ENCODE measurements at regions not wholly inside any gene's neighbourhood (a gene's known extent, or its start where the extent isn't known, plus 50 kb on each side); places are given as distances from the start of the nearest gene placed in this dataset.

GRCh38 chr7:84704380-84704779, 482.5 kb downstream of the SEMA3D start:
- no peak overlapping the region; the same call in 1 of the 2 replicates for H3K27ac Mint-ChIP-seq
- peaks cover 37% of the 10 kb centered on the region for H3K4me1 Mint-ChIP-seq (ENCODE audit: low read depth)
- H3K27me3 Mint-ChIP-seq (ENCODE audit: insufficient read depth) = no peaks in the 10 kb centered on the region
- DNase-seq = no peak
- H3K4me3 Mint-ChIP-seq = no peak overlapping the region
- H3K36me3 Mint-ChIP-seq (ENCODE audit: low read depth) = peaks cover 6% of the 10 kb centered on the region
- peaks cover 5% of the 10 kb centered on the region; the same call in 1 of the 2 replicates for H3K9me3 Mint-ChIP-seq
- TF ChIP-seq, protein P1, sequence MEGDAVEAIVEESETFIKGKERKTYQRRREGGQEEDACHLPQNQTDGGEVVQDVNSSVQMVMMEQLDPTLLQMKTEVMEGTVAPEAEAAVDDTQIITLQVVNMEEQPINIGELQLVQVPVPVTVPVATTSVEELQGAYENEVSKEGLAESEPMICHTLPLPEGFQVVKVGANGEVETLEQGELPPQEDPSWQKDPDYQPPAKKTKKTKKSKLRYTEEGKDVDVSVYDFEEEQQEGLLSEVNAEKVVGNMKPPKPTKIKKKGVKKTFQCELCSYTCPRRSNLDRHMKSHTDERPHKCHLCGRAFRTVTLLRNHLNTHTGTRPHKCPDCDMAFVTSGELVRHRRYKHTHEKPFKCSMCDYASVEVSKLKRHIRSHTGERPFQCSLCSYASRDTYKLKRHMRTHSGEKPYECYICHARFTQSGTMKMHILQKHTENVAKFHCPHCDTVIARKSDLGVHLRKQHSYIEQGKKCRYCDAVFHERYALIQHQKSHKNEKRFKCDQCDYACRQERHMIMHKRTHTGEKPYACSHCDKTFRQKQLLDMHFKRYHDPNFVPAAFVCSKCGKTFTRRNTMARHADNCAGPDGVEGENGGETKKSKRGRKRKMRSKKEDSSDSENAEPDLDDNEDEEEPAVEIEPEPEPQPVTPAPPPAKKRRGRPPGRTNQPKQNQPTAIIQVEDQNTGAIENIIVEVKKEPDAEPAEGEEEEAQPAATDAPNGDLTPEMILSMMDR (IDR thresholded peaks at IDR 0.05) = no peak

- Mint-ChIP-seq H3K9me3 (peaks cover 5% of the 10 kb centered on the region; the same call in 1 of the 2 replicates), H3K27ac (peak overlapping the region; percentile 95), H3K36me3 (ENCODE audit: low read depth) (peaks cover 6% of the 10 kb centered on the region), H3K27me3 (ENCODE audit: insufficient read depth) (no peaks in the 10 kb centered on the region), H3K4me3 (peak overlapping the region; percentile 68), H3K4me1 (ENCODE audit: low read depth) (peaks cover 58% of the 10 kb centered on the region)
- peak; percentile 88 for DNase-seq
- TF ChIP-seq, protein P1 (IDR thresholded peaks at IDR 0.05) = no peak
Measured at GRCh38 chr7:84701524-84702306, 485.1 kb downstream of the SEMA3D start.

GRCh38 chr7:84700563-84701370, 486.1 kb downstream of the SEMA3D start:
- peak overlapping the region; percentile 68 for H3K4me3 Mint-ChIP-seq
- H3K9me3 Mint-ChIP-seq = peaks cover 5% of the 10 kb centered on the region; the same call in 1 of the 2 replicates
- H3K27ac Mint-ChIP-seq = peak overlapping the region; percentile 95
- H3K36me3 Mint-ChIP-seq (ENCODE audit: low read depth) = peaks cover 6% of the 10 kb centered on the region
- TF ChIP-seq, protein P1 (IDR thresholded peaks at IDR 0.05) = no peak
- H3K27me3 Mint-ChIP-seq (ENCODE audit: insufficient read depth) = no peaks in the 10 kb centered on the region
- peaks cover 61% of the 10 kb centered on the region for H3K4me1 Mint-ChIP-seq (ENCODE audit: low read depth)
- no peak for DNase-seq

GRCh38 chr7:84697506-84697905, 489.4 kb downstream of the SEMA3D start:
- H3K27ac Mint-ChIP-seq = peak overlapping the region; percentile 91
- TF ChIP-seq, protein P1 (IDR thresholded peaks at IDR 0.05) = no peak
- peak overlapping the region; percentile 62 for H3K4me3 Mint-ChIP-seq
- H3K4me1 Mint-ChIP-seq (ENCODE audit: low read depth) = peaks cover 51% of the 10 kb centered on the region
- peaks cover 5% of the 10 kb centered on the region; the same call in 1 of the 2 replicates for H3K9me3 Mint-ChIP-seq
- H3K27me3 Mint-ChIP-seq (ENCODE audit: insufficient read depth) = no peaks in the 10 kb centered on the region
- DNase-seq = peak; percentile 81
- H3K36me3 Mint-ChIP-seq (ENCODE audit: low read depth) = peaks cover 7% of the 10 kb centered on the region

- Mint-ChIP-seq H3K9me3 (peaks cover 11% of the 10 kb centered on the region), H3K27me3 (ENCODE audit: insufficient read depth) (no peaks in the 10 kb centered on the region), H3K4me3 (no peak overlapping the region), H3K36me3 (ENCODE audit: low read depth) (peaks cover 22% of the 10 kb centered on the region), H3K4me1 (ENCODE audit: low read depth) (peaks cover 34% of the 10 kb centered on the region), H3K27ac (no peak overlapping the region)
- no peak for DNase-seq
- TF ChIP-seq, protein P1 (IDR thresholded peaks at IDR 0.05) = no peak
Measured at GRCh38 chr7:84693483-84693882, 493.4 kb downstream of the SEMA3D start.

Data from HFFc6 (cell line).